A549 (cell line): ENCODE measurements at regions not wholly inside any gene's neighbourhood (a gene's known extent, or its start where the extent isn't known, plus 50 kb on each side); places are given as distances from the start of the nearest gene placed in this dataset.

Source experiments
- ATAC-seq, 2 experiments: fragments of 200-7000 bp in 1 of 2; fragments of >200 bp in 1 of 2; cut with Nextera tagmentation in 1 of 2; cut with Tn5 transposase in 1 of 2; 3 replicates each; pipeline versions ENCODE4 v1.8.0 to v1.9.1; 2018 to 2020; ENCODE audit warnings: mild to moderate bottlenecking in 1 of 2, moderate library complexity in 1 of 2
- CTCF ChIA-PET: fragments of 300-600 bp; sonication (Branson Sonifier 250); formaldehyde crosslinking; extraction: SDS; loops from one replicate; lab custom pipeline; 2021; ENCODE audit warnings: antibody characterized with exemption, inconsistent platforms; lab: Yijun Ruan, JAX
- POLR2A ChIA-PET: fragments of 350-600 bp; formaldehyde crosslinking; extraction: SDS; loops from one replicate; lab custom pipeline; 2021; ENCODE audit warnings: antibody characterized with exemption, inconsistent platforms; lab: Yijun Ruan, JAX
- DNase-seq, 2 experiments: peaks; one replicate each; pipeline versions ENCODE4 v3.0.0 to v3.0.0-alpha.2; 2011 to 2016; ENCODE audit warnings: low read depth in 1 of 2, low spot score in 1 of 2
- FAIRE-seq: peaks from 2 replicates; lab custom pipeline; 2011; peaks lifted over from hg19 to GRCh38; lab: Jason Lieb, UNC
- H3K27ac ChIP-seq, 2 experiments: fragments of >200 bp; sonication (Bioruptor Twin); formaldehyde crosslinking; 3 replicates each; pipeline ENCODE4 v1.5.1; 2016 to 2017
- H3K4me1 ChIP-seq: fragments of >200 bp; sonication (Bioruptor Twin); formaldehyde crosslinking; 3 replicates; pipeline ENCODE4 v1.6.1; 2016
- H3K4me2 ChIP-seq: fragments of >200 bp; sonication (Bioruptor Twin); formaldehyde crosslinking; 3 replicates; pipeline ENCODE4 v1.6.1; 2016
- H3K4me3 ChIP-seq: fragments of >200 bp; sonication (Bioruptor Twin); formaldehyde crosslinking; 3 replicates; pipeline ENCODE4 v1.5.1; 2016
- H3K9me3 ChIP-seq: fragments of >200 bp; sonication (Bioruptor Twin); formaldehyde crosslinking; 3 replicates; pipeline ENCODE4 v1.6.1; 2016
- BHLHE40 ChIP-seq: IDR thresholded peaks from 2 replicates; pipeline ENCODE4 v1.6.1; 2012; ENCODE audit warnings: low read depth, low read length, inconsistent platforms
- CBX8 ChIP-seq: fragments of 200-600 bp; sonication (generic); IDR thresholded peaks from 2 replicates; pipeline ENCODE4 v1.6.1; 2016
- CEBPB ChIP-seq, 2 experiments: fragments of >200 bp in 1 of 2; sonication (Bioruptor Twin) in 1 of 2; formaldehyde crosslinking in 1 of 2; IDR thresholded peaks; 2 replicates each; pipeline ENCODE4 v1.6.1; 2012 to 2016
- HOXA7 ChIP-seq: fragments of 250-450 bp; sonication (Bioruptor Pico); IDR thresholded peaks from 2 replicates; pipeline ENCODE4 v1.5.0; 2020; ENCODE audit warnings: mild to moderate bottlenecking, moderate library complexity
- RAD21 ChIP-seq, 2 experiments: fragments of >200 bp in 1 of 2; sonication (Bioruptor Twin) in 1 of 2; formaldehyde crosslinking in 1 of 2; IDR thresholded peaks in 1 of 2; conservative IDR thresholded peaks in 1 of 2; 2 replicates in 1 of 2; 3 replicates in 1 of 2; pipeline ENCODE4 v1.6.1; 2012 to 2018; ENCODE audit warnings: inconsistent platforms in 1 of 2
- RCOR1 ChIP-seq: fragments of 150-350 bp; IDR thresholded peaks from 2 replicates; pipeline ENCODE4 v1.6.1; 2014; ENCODE audit warnings: antibody characterized with exemption, low read length, low read depth
- RNF2 ChIP-seq: fragments of 200-600 bp; sonication (generic); IDR thresholded peaks from 2 replicates; pipeline ENCODE4 v1.6.1; 2016; ENCODE audit warnings: low read depth, mild to moderate bottlenecking, antibody characterized with exemption, moderate library complexity, borderline replicate concordance
- SMC3 ChIP-seq: fragments of >200 bp; sonication (Bioruptor Twin); formaldehyde crosslinking; IDR thresholded peaks from 3 replicates; pipeline ENCODE4 v1.6.1; 2018; ENCODE audit warnings: inconsistent platforms
- ZC3H11A ChIP-seq: fragments of 450-650 bp; IDR thresholded peaks from 2 replicates; pipeline ENCODE4 v1.6.1; 2014; ENCODE audit warnings: antibody characterized with exemption, mild to moderate bottlenecking
- ZNF302 ChIP-seq: fragments of 250-450 bp; sonication (Bioruptor Pico); IDR thresholded peaks from 2 replicates; pipeline ENCODE4 v1.9.0; 2021; ENCODE audit warnings: inconsistent platforms, mild to moderate bottlenecking, moderate library complexity
- WGBS: methylation state at CpG from one replicate; pipeline ENCODE4 v1.1.6; 2017; ENCODE audit errors: missing lambda C conversion rate; 5-methylcytosine and 5-hydroxymethylcytosine counted together
- TF ChIP-seq, protein P1 (sequence below): fragments of >200 bp; sonication (Bioruptor Twin); formaldehyde crosslinking; IDR thresholded peaks from 3 replicates; pipeline ENCODE4 v1.6.1; 2016
- TF ChIP-seq, protein P2 (sequence below): fragments of >200 bp; sonication (Bioruptor Twin); formaldehyde crosslinking; IDR thresholded peaks from 3 replicates; pipeline ENCODE4 v1.5.1; 2016
- TF ChIP-seq, protein P3 (sequence below): IDR thresholded peaks from 2 replicates; pipeline ENCODE4 v1.6.1; 2012
- TF ChIP-seq, protein P4 (sequence below): fragments of 450-650 bp; IDR thresholded peaks from 2 replicates; pipeline ENCODE4 v1.6.1; 2014; ENCODE audit warnings: antibody characterized with exemption
- TF ChIP-seq, protein P5 (sequence below): fragments of 250-450 bp; sonication (Bioruptor Pico); IDR thresholded peaks from 2 replicates; pipeline ENCODE4 v1.5.0; 2020; ENCODE audit warnings: low read depth, mild to moderate bottlenecking, moderate library complexity
- TF ChIP-seq, protein P6 (sequence below): IDR thresholded peaks from 2 replicates; pipeline ENCODE4 v1.6.1; 2012

DNA sequence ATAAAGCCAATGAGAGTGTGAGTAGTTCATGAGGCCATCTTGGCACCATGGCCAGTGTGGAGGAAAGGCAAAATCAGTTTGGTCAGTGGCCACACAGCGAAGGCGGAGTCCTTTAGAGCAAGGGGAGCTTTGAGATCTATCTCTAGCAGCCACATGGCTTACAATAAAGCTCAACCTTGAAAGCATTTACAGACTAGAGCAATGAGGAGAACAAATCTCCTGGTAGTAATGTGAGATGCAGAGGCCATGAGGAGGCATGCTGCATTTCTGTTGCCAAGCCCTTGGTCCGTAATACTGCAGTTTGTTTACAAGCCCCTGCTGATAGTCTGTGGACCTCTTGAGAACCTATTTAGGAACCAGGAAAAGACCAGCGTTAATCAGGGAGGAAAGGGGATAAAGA lies 381.5 kb upstream of the C2CD4B start (continued):
- TF ChIP-seq, protein P1, sequence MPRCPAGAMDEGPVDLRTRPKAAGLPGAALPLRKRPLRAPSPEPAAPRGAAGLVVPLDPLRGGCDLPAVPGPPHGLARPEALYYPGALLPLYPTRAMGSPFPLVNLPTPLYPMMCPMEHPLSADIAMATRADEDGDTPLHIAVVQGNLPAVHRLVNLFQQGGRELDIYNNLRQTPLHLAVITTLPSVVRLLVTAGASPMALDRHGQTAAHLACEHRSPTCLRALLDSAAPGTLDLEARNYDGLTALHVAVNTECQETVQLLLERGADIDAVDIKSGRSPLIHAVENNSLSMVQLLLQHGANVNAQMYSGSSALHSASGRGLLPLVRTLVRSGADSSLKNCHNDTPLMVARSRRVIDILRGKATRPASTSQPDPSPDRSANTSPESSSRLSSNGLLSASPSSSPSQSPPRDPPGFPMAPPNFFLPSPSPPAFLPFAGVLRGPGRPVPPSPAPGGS: no peak

DNA sequence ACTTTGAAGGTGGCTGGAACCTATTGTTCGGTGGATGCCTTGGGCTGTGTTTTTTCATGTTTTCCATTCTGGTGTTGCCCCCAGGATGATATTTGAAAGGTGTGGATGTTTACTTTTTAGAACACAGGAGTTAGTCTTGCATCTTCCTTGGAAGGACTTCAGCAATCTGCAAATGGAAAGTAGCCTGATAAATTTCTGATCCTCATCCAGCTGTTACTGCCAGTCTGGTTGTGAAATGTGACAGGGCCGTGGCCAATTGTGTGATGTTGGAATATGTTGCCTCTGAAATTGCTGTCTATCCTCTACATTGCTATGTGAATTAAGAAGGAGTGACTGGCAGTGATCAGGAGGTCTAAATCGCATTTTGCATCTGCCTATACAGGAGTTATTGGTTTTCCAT lies 382.5 kb upstream of the C2CD4B start:
- no peaks in the 10 kb centered on the region for H3K4me1 ChIP-seq
- POLR2A ChIA-PET: no interaction called here
- no peak overlapping the region for H3K4me3 ChIP-seq
- FAIRE-seq (no peak), ATAC-seq (no peak)
- 73% methylated on average over 3 of the region's 3 CpGs for WGBS
- H3K4me2 ChIP-seq: no peak overlapping the region
- TF ChIP-seq CEBPB (IDR thresholded peaks at IDR 0.05): no peak
- TF ChIP-seq, all 56 proteins: peak for 0
- H3K9me3 ChIP-seq: no peaks in the 10 kb centered on the region
- DNase-seq: no peak
- no peak overlapping the region for H3K27ac ChIP-seq
- CTCF ChIA-PET: interaction anchor here (1.0 to 2.5 kb wide), 3 partner anchors 9 to 105 kb away, joined by 3 to 10 read pairs (median 3); no protein-coding TSS in a partner anchor

DNA sequence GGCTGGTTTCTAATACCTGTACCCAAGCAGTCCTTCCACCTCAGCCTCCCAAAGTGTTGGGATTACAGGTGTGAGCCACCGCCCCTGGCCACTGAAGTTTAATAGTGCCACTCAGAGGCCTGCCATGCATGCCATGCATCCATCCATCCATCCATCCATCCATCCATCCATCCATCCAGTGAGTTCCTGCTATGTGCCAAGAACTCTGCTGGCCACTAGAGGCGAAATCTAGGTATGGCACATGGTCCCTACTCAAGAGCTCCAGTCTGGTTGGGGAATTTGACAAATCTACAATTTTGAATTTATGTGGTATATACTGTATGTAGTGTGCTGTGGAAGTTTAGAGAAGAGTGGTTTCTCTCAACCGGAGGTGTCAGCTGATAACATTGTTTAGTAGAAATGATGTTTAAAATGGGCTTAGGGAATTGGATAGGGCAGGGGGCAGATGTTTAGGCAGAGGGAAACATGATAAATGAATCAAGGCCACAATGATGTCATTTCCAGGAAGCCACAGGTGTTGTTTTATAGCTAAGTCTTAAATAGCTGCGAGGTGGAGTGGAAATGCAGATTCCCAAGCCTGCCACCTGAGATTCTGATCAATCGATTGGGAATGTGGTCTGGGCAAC lies 384.4 kb upstream of the C2CD4B start:
- ATAC-seq: peak; percentile 79 to 94
- H3K4me3 ChIP-seq: no peak overlapping the region
- no peak overlapping the region for H3K27ac ChIP-seq
- peak; percentile 71 to 76 for DNase-seq
- POLR2A ChIA-PET: interaction anchor here (0.6 kb wide), 1 partner anchor 107 kb away, joined by 3 read pairs; no protein-coding TSS in a partner anchor
- TF ChIP-seq HOXA7 (CRISPR knock-in tag): no peak
- TF ChIP-seq, protein P2, sequence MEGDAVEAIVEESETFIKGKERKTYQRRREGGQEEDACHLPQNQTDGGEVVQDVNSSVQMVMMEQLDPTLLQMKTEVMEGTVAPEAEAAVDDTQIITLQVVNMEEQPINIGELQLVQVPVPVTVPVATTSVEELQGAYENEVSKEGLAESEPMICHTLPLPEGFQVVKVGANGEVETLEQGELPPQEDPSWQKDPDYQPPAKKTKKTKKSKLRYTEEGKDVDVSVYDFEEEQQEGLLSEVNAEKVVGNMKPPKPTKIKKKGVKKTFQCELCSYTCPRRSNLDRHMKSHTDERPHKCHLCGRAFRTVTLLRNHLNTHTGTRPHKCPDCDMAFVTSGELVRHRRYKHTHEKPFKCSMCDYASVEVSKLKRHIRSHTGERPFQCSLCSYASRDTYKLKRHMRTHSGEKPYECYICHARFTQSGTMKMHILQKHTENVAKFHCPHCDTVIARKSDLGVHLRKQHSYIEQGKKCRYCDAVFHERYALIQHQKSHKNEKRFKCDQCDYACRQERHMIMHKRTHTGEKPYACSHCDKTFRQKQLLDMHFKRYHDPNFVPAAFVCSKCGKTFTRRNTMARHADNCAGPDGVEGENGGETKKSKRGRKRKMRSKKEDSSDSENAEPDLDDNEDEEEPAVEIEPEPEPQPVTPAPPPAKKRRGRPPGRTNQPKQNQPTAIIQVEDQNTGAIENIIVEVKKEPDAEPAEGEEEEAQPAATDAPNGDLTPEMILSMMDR: peak; percentile 50
- no peak for TF ChIP-seq RNF2
- no peak for TF ChIP-seq CBX8
- no peak for TF ChIP-seq BHLHE40
- TF ChIP-seq, protein P3, sequence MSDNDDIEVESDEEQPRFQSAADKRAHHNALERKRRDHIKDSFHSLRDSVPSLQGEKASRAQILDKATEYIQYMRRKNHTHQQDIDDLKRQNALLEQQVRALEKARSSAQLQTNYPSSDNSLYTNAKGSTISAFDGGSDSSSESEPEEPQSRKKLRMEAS: 0 out of 2 replicates have a peak, but pooled peaks have one; percentile 35
- TF ChIP-seq ZNF302 (CRISPR knock-in tag): no peak
- TF ChIP-seq ZC3H11A: no peak
- TF ChIP-seq SMC3: peak; percentile 40; the same call in 2 of the 3 replicates
- TF ChIP-seq, protein P4, sequence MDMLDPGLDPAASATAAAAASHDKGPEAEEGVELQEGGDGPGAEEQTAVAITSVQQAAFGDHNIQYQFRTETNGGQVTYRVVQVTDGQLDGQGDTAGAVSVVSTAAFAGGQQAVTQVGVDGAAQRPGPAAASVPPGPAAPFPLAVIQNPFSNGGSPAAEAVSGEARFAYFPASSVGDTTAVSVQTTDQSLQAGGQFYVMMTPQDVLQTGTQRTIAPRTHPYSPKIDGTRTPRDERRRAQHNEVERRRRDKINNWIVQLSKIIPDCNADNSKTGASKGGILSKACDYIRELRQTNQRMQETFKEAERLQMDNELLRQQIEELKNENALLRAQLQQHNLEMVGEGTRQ: no peak
- peak; percentile 55 to 75 for TF ChIP-seq RAD21 (conservative IDR thresholded peaks at IDR 0.05 in 1 of 2, IDR thresholded peaks at IDR 0.05 in 1 of 2)
- TF ChIP-seq RCOR1: no peak
- TF ChIP-seq, protein P5, sequence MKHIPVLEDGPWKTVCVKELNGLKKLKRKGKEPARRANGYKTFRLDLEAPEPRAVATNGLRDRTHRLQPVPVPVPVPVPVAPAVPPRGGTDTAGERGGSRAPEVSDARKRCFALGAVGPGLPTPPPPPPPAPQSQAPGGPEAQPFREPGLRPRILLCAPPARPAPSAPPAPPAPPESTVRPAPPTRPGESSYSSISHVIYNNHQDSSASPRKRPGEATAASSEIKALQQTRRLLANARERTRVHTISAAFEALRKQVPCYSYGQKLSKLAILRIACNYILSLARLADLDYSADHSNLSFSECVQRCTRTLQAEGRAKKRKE (CRISPR knock-in tag): no peak
- TF ChIP-seq, protein P6, sequence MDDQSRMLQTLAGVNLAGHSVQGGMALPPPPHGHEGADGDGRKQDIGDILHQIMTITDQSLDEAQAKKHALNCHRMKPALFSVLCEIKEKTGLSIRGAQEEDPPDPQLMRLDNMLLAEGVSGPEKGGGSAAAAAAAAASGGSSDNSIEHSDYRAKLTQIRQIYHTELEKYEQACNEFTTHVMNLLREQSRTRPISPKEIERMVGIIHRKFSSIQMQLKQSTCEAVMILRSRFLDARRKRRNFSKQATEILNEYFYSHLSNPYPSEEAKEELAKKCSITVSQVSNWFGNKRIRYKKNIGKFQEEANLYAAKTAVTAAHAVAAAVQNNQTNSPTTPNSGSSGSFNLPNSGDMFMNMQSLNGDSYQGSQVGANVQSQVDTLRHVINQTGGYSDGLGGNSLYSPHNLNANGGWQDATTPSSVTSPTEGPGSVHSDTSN: no peak
- WGBS: 42% methylated on average over 5 of the region's 5 CpGs
- H3K9me3 ChIP-seq: no peaks in the 10 kb centered on the region
- H3K4me1 ChIP-seq: peaks cover 6% of the 10 kb centered on the region; the same call in 1 of the 3 replicates
- CTCF ChIA-PET: interaction anchor here (0.7 to 2.5 kb wide), 31 partner anchors 8 to 243 kb away, joined by 3 to 14 read pairs (median 3); no protein-coding TSS in a partner anchor
- H3K4me2 ChIP-seq: no peak overlapping the region
- no peak for FAIRE-seq
